ENCODE measurements at regions not wholly inside any gene's neighbourhood (a gene's known extent, or its start where the extent isn't known, plus 50 kb on each side); places are given as distances from the start of the nearest gene placed in this dataset.

DNA sequence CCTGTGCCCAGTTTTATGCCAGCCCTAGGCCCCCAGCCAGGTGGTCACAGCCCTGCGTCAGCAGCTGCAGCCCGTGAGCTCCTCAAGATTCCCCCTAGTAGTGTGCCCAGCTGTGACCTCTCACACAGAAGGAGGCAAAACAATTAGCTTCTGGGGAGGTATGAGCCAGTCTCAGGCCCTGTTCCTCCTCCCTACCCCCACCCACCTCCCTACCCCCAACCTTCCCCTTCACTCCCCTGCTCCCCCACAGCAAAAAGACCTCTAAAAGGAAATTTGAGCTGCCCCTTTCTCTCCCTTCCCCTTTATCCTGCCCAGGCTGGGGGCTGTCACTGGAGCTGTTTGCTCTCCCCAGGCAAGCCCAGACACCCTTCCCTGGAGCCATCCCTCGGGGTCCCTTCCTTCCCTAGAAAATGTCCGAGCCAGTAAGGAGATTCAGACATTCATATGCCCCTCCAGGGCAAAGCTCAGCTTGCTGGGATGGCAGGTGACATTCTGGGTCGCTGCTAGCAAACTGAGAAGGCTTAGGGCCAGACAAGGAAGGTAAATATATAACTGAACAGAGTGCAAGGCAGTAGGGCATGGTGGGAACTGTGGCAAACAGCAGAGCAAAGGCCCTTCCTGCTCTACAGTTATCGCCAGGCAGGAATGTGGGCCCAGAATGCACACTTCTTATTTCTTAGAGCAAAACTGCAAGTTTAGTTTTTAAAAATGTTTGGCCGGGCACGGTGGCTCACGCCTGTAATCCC lies 300.2 kb downstream of the MN1 start:
- TF ChIP-seq SIN3A (IDR thresholded peaks at IDR 0.05; ENCODE audit: borderline replicate concordance, insufficient read depth, low read length) (no peak), TAF1 (IDR thresholded peaks at IDR 0.05; ENCODE audit: borderline replicate concordance, insufficient read depth, low read length) (no peak), POLR2AphosphoS5 (IDR thresholded peaks at IDR 0.05; ENCODE audit: low read depth, low read length) (no peak), FOXP2 (optimal IDR thresholded peaks at IDR 0.05; ENCODE audit: borderline replicate concordance, extremely low read depth, extremely low read length, insufficient read depth) (no peak)
- TF ChIP-seq, protein P1, sequence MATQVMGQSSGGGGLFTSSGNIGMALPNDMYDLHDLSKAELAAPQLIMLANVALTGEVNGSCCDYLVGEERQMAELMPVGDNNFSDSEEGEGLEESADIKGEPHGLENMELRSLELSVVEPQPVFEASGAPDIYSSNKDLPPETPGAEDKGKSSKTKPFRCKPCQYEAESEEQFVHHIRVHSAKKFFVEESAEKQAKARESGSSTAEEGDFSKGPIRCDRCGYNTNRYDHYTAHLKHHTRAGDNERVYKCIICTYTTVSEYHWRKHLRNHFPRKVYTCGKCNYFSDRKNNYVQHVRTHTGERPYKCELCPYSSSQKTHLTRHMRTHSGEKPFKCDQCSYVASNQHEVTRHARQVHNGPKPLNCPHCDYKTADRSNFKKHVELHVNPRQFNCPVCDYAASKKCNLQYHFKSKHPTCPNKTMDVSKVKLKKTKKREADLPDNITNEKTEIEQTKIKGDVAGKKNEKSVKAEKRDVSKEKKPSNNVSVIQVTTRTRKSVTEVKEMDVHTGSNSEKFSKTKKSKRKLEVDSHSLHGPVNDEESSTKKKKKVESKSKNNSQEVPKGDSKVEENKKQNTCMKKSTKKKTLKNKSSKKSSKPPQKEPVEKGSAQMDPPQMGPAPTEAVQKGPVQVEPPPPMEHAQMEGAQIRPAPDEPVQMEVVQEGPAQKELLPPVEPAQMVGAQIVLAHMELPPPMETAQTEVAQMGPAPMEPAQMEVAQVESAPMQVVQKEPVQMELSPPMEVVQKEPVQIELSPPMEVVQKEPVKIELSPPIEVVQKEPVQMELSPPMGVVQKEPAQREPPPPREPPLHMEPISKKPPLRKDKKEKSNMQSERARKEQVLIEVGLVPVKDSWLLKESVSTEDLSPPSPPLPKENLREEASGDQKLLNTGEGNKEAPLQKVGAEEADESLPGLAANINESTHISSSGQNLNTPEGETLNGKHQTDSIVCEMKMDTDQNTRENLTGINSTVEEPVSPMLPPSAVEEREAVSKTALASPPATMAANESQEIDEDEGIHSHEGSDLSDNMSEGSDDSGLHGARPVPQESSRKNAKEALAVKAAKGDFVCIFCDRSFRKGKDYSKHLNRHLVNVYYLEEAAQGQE (IDR thresholded peaks at IDR 0.05; ENCODE audit: insufficient read depth in 1 of 2, low read depth in 2 of 2, low read length in 2 of 2) = no peak

DNA sequence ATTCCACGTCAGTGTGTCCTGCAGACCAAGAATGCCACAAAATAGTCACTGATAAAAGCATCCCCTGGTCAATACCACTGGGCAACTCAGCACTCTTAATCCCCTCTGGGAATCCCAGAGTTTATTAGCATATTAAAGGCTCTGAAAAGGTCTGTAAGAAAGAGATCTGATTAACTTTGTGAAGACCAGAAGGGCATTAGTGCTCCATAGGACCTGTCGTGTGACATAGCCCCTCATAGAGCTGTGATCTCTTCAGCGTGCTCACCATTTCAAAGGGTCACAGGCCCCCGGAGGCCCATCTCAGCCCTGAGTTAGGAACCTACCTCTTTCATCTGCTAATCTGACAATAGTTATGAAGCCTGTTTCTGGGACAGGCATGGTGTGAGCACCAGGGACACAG lies 299.2 kb downstream of the MN1 start:
- TF ChIP-seq, protein P1 (IDR thresholded peaks at IDR 0.05; ENCODE audit: insufficient read depth in 1 of 2, low read depth in 2 of 2, low read length in 2 of 2) = no peak
- TF ChIP-seq TAF1 (IDR thresholded peaks at IDR 0.05; ENCODE audit: borderline replicate concordance, insufficient read depth, low read length) (no peak), FOXP2 (optimal IDR thresholded peaks at IDR 0.05; ENCODE audit: borderline replicate concordance, extremely low read depth, extremely low read length, insufficient read depth) (no peak), POLR2AphosphoS5 (IDR thresholded peaks at IDR 0.05; ENCODE audit: low read depth, low read length) (no peak), SIN3A (IDR thresholded peaks at IDR 0.05; ENCODE audit: borderline replicate concordance, insufficient read depth, low read length) (no peak)

DNA sequence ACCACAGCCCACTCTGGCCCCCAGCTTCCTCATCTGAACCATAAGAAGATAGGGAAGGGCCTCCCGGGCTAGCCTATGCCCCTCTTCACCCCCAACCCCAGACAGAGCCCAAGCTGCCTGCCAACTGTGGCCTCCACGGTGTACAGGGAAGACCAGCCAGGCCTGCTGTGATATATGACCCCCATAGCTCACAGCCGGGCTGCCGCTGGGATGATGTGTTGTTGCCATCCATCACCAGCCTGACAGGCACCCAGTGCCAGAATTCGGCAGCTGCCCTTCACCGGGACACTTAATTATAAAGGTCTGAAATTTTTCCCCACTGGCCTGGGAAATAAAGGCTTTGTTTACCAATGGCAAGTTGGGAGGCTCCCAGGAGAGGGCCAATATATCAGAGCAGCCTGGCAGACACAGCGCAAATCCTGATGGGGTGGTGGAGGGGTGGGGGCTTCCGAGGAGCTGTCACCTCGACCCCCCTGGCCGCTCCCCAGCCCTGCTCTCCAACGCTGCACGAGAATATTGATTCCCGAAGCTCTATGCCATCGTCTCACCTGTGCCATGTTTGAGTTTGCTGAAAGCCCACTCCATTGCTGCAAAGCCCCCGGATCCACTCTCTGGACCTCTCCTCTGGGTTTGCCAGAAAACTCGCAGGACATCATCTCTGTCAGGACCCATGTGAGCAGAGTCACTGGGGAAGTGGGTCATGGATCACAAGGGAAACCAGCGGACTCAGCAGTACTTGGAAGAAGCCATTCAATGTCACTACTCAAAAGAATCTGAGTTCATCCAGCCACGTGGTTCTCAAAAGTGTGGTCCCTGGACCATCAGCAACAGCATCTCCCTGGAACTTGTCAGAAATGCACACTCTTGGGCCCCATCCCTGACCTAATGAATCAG lies 296.9 kb downstream of the MN1 start:
- TF ChIP-seq SIN3A (IDR thresholded peaks at IDR 0.05; ENCODE audit: borderline replicate concordance, insufficient read depth, low read length) = no peak
- no peak for TF ChIP-seq TAF1 (IDR thresholded peaks at IDR 0.05; ENCODE audit: borderline replicate concordance, insufficient read depth, low read length)
- TF ChIP-seq, protein P1 (IDR thresholded peaks at IDR 0.05; ENCODE audit: insufficient read depth in 1 of 2, low read depth in 2 of 2, low read length in 2 of 2) = no peak
- TF ChIP-seq FOXP2 (optimal IDR thresholded peaks at IDR 0.05; ENCODE audit: borderline replicate concordance, extremely low read depth, extremely low read length, insufficient read depth) = no peak
- no peak for TF ChIP-seq POLR2AphosphoS5 (IDR thresholded peaks at IDR 0.05; ENCODE audit: low read depth, low read length)

DNA sequence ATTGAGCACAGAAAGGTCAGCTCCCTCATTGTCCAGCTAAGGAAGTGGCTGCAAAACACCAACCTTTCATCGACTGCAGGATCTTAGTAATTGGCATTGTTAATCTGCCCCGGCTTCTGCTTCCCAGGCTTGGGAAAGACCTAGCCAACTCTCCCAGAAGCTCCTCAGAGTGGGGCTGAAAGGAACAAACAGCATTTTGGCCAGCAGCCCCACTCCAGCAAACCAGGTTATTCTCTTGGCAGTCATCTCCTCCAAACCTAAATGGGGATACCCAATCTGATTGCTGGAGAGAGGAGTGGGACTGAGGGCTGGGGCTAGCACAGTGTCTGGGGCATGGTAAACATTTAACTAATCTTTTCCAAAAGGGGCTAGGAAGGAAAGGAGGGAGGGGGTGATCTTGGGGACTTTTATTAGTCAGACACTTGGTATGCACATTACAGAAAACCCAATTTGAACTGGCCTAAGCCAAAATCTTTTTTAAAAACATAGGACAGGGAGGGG lies 294.4 kb downstream of the MN1 start:
- TF ChIP-seq POLR2AphosphoS5 (IDR thresholded peaks at IDR 0.05; ENCODE audit: low read depth, low read length) = no peak
- TF ChIP-seq, protein P1 (IDR thresholded peaks at IDR 0.05; ENCODE audit: insufficient read depth in 1 of 2, low read depth in 2 of 2, low read length in 2 of 2) = no peak
- TF ChIP-seq FOXP2 (optimal IDR thresholded peaks at IDR 0.05; ENCODE audit: borderline replicate concordance, extremely low read depth, extremely low read length, insufficient read depth) = no peak
- TF ChIP-seq TAF1 (IDR thresholded peaks at IDR 0.05; ENCODE audit: borderline replicate concordance, insufficient read depth, low read length) = no peak
- TF ChIP-seq SIN3A (IDR thresholded peaks at IDR 0.05; ENCODE audit: borderline replicate concordance, insufficient read depth, low read length) = no peak

All from PFSK-1 (cell line).